Neural cell (in vitro differentiated cells): ENCODE measurements at regions not wholly inside any gene's neighbourhood (a gene's known extent, or its start where the extent isn't known, plus 50 kb on each side); places are given as distances from the start of the nearest gene placed in this dataset.

Experiments used
- H2AFZ ChIP-seq: fragments of 200-600, 300-800 bp; sonication (generic), shearing (Covaris generic); 2 replicates; pipeline ENCODE4 v1.6.0; 2014; ENCODE audit warnings: low read depth, mild to moderate bottlenecking, antibody characterized with exemption, low read length, moderate library complexity
- H3F3A ChIP-seq: fragments of 200-600 bp; shearing (Covaris generic); 2 replicates; pipeline ENCODE4 v1.6.1; 2016; ENCODE audit warnings: mild to moderate bottlenecking, moderate library complexity, mixed read lengths, antibody characterized with exemption, low read length; ENCODE audit not compliant: insufficient read depth, poor library complexity, severe bottlenecking
- H3K27ac ChIP-seq: fragments of 200-600, 300-800 bp; sonication (generic), shearing (Covaris generic); 2 replicates; pipeline ENCODE4 v1.5.1; 2014; ENCODE audit warnings: mild to moderate bottlenecking, low read length, moderate library complexity
- H3K27me3 ChIP-seq: fragments of 300-800, 200-600 bp; sonication (generic), shearing (Covaris generic); 2 replicates; pipeline ENCODE4 v1.6.0; 2014; ENCODE audit warnings: mild to moderate bottlenecking, low read depth, low read length, moderate library complexity; ENCODE audit not compliant: insufficient read depth
- H3K36me3 ChIP-seq: fragments of 300-800, 200-600 bp; sonication (generic), shearing (Covaris generic); 2 replicates; pipeline ENCODE4 v1.5.1; 2014; ENCODE audit warnings: mild to moderate bottlenecking, antibody characterized with exemption, low read length, moderate library complexity; ENCODE audit not compliant: insufficient read depth
- H3K4me2 ChIP-seq: fragments of 300-800, 200-600 bp; sonication (generic), shearing (Covaris generic); 2 replicates; pipeline ENCODE4 v1.6.0; 2014; ENCODE audit warnings: mild to moderate bottlenecking, low read length
- H3K4me3 ChIP-seq: fragments of 300-800, 200-600 bp; sonication (generic), shearing (Covaris generic); 2 replicates; pipeline ENCODE4 v1.5.1; 2014; ENCODE audit warnings: mild to moderate bottlenecking, low read length, moderate library complexity
- H3K79me2 ChIP-seq: fragments of 200-600 bp; shearing (Covaris generic); replicated peaks from 2 replicates; pipeline ENCODE4 v1.6.0; 2014; ENCODE audit warnings: mild to moderate bottlenecking, low read length, moderate library complexity; ENCODE audit not compliant: insufficient read depth
- H3K9ac ChIP-seq: fragments of 300-800, 200-600 bp; sonication (generic), shearing (Covaris generic); 2 replicates; pipeline ENCODE4 v1.6.1; 2016; ENCODE audit warnings: mild to moderate bottlenecking, low read length, mixed read lengths
- H3K9me2 ChIP-seq: fragments of 200-600 bp; shearing (Covaris generic); 2 replicates; pipeline ENCODE4 v1.6.1; 2016; ENCODE audit warnings: mild to moderate bottlenecking, low read length, mixed read lengths; ENCODE audit not compliant: insufficient read depth
- H3K9me3 ChIP-seq: fragments of 200-600, 300-800 bp; sonication (generic), shearing (Covaris generic); 2 replicates; pipeline ENCODE4 v1.6.1; 2016; ENCODE audit warnings: mild to moderate bottlenecking, mixed run types, low read length, moderate library complexity, mixed read lengths
- H4K20me1 ChIP-seq: fragments of 200-600 bp; shearing (Covaris generic); 2 replicates; pipeline ENCODE4 v1.6.1; 2016; ENCODE audit warnings: mild to moderate bottlenecking, mixed run types; ENCODE audit not compliant: insufficient read depth
- EP300 ChIP-seq: fragments of 450-650 bp; conservative IDR thresholded peaks from 2 replicates; pipeline ENCODE4 v1.6.1; 2014; ENCODE audit warnings: antibody characterized with exemption, mild to moderate bottlenecking, moderate library complexity; ENCODE audit not compliant: poor library complexity, severe bottlenecking
- EZH2 ChIP-seq: fragments of 200-600, 300-800 bp; shearing (Covaris generic), sonication (generic); IDR thresholded peaks from 2 replicates; pipeline ENCODE4 v1.6.1; 2014; ENCODE audit warnings: antibody characterized with exemption, low read length, borderline replicate concordance, mild to moderate bottlenecking; ENCODE audit not compliant: insufficient read depth, poor library complexity, severe bottlenecking
- MXI1 ChIP-seq: fragments of 450-650 bp; conservative IDR thresholded peaks from 2 replicates; pipeline ENCODE4 v1.6.1; 2014; ENCODE audit warnings: antibody characterized with exemption, mild to moderate bottlenecking; ENCODE audit not compliant: poor library complexity, severe bottlenecking
- POLR2AphosphoS5 ChIP-seq: IDR thresholded peaks from 2 replicates; pipeline ENCODE4 v1.6.1; 2012
- RAD21 ChIP-seq: fragments of 450-650 bp; conservative IDR thresholded peaks from 2 replicates; pipeline ENCODE4 v1.6.1; 2014; ENCODE audit warnings: antibody characterized with exemption, mild to moderate bottlenecking, moderate library complexity
- SMC3 ChIP-seq: fragments of 450-650 bp; conservative IDR thresholded peaks from 2 replicates; pipeline ENCODE4 v1.6.1; 2014; ENCODE audit warnings: antibody characterized with exemption, mild to moderate bottlenecking, moderate library complexity; ENCODE audit not compliant: poor library complexity
- TAF1 ChIP-seq: IDR thresholded peaks from 2 replicates; pipeline ENCODE4 v1.6.1; 2012; ENCODE audit warnings: low read depth
- TF ChIP-seq, protein P1 (sequence below): IDR thresholded peaks from 2 replicates; pipeline ENCODE4 v1.6.1; 2012; ENCODE audit warnings: borderline replicate concordance
- TF ChIP-seq, protein P2 (sequence below): fragments of 450-650 bp; IDR thresholded peaks from 2 replicates; pipeline ENCODE4 v1.5.1; 2014; ENCODE audit warnings: antibody characterized with exemption, mild to moderate bottlenecking, moderate library complexity; ENCODE audit not compliant: poor library complexity, severe bottlenecking

DNA sequence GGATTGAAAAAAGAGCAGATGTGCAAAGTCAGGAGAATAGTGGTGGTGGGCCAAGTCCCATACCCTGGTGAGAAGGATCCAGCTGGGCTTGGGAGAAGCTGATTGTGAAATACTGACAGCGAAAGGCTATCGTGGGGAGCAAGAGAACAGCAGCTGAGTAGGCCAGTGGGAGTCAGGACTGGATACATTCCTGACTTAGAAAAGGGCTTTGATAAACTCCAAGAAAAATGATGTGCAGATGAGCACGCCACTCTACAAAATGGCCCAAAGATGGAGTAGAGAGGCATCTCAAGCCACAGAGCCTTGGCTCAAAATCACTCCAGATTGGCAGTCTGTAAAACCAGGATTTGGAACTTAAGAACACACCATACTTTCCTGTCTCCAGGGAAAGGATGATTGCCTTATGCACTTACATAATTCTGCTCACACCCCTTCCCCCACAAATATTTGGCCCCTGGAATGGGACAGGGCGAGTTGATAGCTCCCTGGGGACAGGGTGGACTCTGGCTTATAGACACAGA lies 578.7 kb downstream of the MAFB start:
- Histone ChIP-seq H3K27ac (no peak overlapping the region), H3K79me2 (no peaks in the 10 kb centered on the region), H3K9ac (no peak overlapping the region), H3K4me2 (no peak overlapping the region), H3K9me2 (no peaks in the 10 kb centered on the region), H3K9me3 (no peaks in the 10 kb centered on the region), H3K36me3 (no peaks in the 10 kb centered on the region), H4K20me1 (no peaks in the 10 kb centered on the region), H2AFZ (no peak overlapping the region), H3K27me3 (no peaks in the 10 kb centered on the region), H3F3A (no peaks in the 10 kb centered on the region), H3K4me3 (no peak overlapping the region)
- TF ChIP-seq EZH2 (no peak), TAF1 (no peak), MXI1 (no peak), POLR2AphosphoS5 (no peak), EP300 (no peak), SMC3 (no peak), RAD21 (no peak)
- TF ChIP-seq, protein P1, sequence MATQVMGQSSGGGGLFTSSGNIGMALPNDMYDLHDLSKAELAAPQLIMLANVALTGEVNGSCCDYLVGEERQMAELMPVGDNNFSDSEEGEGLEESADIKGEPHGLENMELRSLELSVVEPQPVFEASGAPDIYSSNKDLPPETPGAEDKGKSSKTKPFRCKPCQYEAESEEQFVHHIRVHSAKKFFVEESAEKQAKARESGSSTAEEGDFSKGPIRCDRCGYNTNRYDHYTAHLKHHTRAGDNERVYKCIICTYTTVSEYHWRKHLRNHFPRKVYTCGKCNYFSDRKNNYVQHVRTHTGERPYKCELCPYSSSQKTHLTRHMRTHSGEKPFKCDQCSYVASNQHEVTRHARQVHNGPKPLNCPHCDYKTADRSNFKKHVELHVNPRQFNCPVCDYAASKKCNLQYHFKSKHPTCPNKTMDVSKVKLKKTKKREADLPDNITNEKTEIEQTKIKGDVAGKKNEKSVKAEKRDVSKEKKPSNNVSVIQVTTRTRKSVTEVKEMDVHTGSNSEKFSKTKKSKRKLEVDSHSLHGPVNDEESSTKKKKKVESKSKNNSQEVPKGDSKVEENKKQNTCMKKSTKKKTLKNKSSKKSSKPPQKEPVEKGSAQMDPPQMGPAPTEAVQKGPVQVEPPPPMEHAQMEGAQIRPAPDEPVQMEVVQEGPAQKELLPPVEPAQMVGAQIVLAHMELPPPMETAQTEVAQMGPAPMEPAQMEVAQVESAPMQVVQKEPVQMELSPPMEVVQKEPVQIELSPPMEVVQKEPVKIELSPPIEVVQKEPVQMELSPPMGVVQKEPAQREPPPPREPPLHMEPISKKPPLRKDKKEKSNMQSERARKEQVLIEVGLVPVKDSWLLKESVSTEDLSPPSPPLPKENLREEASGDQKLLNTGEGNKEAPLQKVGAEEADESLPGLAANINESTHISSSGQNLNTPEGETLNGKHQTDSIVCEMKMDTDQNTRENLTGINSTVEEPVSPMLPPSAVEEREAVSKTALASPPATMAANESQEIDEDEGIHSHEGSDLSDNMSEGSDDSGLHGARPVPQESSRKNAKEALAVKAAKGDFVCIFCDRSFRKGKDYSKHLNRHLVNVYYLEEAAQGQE: no peak
- TF ChIP-seq, protein P2, sequence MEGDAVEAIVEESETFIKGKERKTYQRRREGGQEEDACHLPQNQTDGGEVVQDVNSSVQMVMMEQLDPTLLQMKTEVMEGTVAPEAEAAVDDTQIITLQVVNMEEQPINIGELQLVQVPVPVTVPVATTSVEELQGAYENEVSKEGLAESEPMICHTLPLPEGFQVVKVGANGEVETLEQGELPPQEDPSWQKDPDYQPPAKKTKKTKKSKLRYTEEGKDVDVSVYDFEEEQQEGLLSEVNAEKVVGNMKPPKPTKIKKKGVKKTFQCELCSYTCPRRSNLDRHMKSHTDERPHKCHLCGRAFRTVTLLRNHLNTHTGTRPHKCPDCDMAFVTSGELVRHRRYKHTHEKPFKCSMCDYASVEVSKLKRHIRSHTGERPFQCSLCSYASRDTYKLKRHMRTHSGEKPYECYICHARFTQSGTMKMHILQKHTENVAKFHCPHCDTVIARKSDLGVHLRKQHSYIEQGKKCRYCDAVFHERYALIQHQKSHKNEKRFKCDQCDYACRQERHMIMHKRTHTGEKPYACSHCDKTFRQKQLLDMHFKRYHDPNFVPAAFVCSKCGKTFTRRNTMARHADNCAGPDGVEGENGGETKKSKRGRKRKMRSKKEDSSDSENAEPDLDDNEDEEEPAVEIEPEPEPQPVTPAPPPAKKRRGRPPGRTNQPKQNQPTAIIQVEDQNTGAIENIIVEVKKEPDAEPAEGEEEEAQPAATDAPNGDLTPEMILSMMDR: no peak

DNA sequence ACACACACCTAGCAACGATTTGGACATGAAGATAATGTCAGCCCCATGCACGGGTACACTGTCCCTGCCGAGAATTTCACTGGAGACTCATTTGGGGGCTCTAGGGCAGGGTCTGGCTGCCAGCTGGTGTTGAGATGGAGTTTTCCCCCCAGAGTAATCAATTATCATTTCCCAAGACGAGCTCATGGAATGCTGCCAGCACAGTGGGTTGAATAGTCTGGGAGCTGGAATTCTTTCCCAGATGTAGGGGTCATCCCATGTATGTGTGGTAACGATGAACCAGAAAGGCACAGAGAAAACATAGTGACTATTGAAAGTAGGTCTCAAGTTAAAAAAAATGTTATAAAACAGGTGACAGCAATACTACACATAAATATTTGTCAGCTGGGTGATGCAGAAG lies 579.9 kb downstream of the MAFB start:
- Histone ChIP-seq H3K27me3 (no peaks in the 10 kb centered on the region), H3K27ac (no peak overlapping the region), H3F3A (no peaks in the 10 kb centered on the region), H3K79me2 (no peaks in the 10 kb centered on the region), H3K9me3 (no peaks in the 10 kb centered on the region), H3K36me3 (no peaks in the 10 kb centered on the region), H4K20me1 (no peaks in the 10 kb centered on the region), H3K9me2 (no peaks in the 10 kb centered on the region), H2AFZ (no peak overlapping the region), H3K4me2 (no peak overlapping the region), H3K9ac (no peak overlapping the region), H3K4me3 (no peak overlapping the region)
- TF ChIP-seq SMC3 (no peak), RAD21 (no peak), TAF1 (no peak), EZH2 (no peak), POLR2AphosphoS5 (no peak), EP300 (no peak), MXI1 (no peak)
- TF ChIP-seq, protein P1: no peak
- TF ChIP-seq, protein P2: no peak
